GM23338 (cell line): ENCODE measurements at regions not wholly inside any gene's neighbourhood (a gene's known extent, or its start where the extent isn't known, plus 50 kb on each side); places are given as distances from the start of the nearest gene placed in this dataset.

Source experiments
- CREB1 ChIP-seq: fragments of 250-450 bp; sonication (Bioruptor Pico); IDR thresholded peaks from 2 replicates; pipeline ENCODE4 v1.5.0; 2020; ENCODE audit warnings: low read depth, mild to moderate bottlenecking, moderate library complexity
- CTCF ChIP-seq, 2 experiments: fragments of 200-600 bp in 1 of 2; sonication (generic) in 1 of 2; conservative IDR thresholded peaks; 2 replicates each; pipeline versions ENCODE4 v1.5.1 to v1.6.1; 2016 to 2017; ENCODE audit warnings: antibody characterized with exemption in 2 of 2, low read depth in 2 of 2, mild to moderate bottlenecking in 2 of 2, moderate library complexity in 1 of 2
- EZH2 ChIP-seq: fragments of 200-600 bp; sonication (generic); IDR thresholded peaks from one replicate; pipeline ENCODE4 v1.8.0; 2017; ENCODE audit warnings: antibody characterized with exemption, mild to moderate bottlenecking, low read depth; ENCODE audit not compliant: unreplicated experiment
- EZH2phosphoT487 ChIP-seq: fragments of 200-600 bp; sonication (generic); IDR thresholded peaks from one replicate; pipeline ENCODE4 v1.8.1; 2018; ENCODE audit warnings: antibody characterized with exemption; ENCODE audit not compliant: unreplicated experiment
- POLR2AphosphoS5 ChIP-seq: IDR thresholded peaks from 2 replicates; pipeline ENCODE4 v1.6.1; 2016; ENCODE audit warnings: antibody characterized with exemption, low read depth
- REST ChIP-seq: IDR thresholded peaks from one replicate; pipeline ENCODE4 v1.6.1; 2018; ENCODE audit warnings: antibody characterized with exemption; ENCODE audit not compliant: unreplicated experiment
- ZNF114 ChIP-seq: fragments of 250-450 bp; sonication (Bioruptor Pico); IDR thresholded peaks from 2 replicates; pipeline ENCODE4 v1.5.0; 2020; ENCODE audit warnings: mild to moderate bottlenecking, moderate library complexity
- ZNF462 ChIP-seq: fragments of 250-450 bp; sonication (Bioruptor Pico); IDR thresholded peaks from 2 replicates; pipeline ENCODE4 v1.5.0; 2020; ENCODE audit warnings: mild to moderate bottlenecking, moderate library complexity

- no peak for TF ChIP-seq EZH2
- TF ChIP-seq CTCF (conservative IDR thresholded peaks at IDR 0.05; ENCODE audit: low read depth in 2 of 2): no peak; a peak in 3 of 4 replicates
- TF ChIP-seq EZH2phosphoT487: no peak
- TF ChIP-seq POLR2AphosphoS5: no peak
- TF ChIP-seq CREB1 (CRISPR knock-in tag): no peak
- TF ChIP-seq REST: no peak
- TF ChIP-seq ZNF114 (CRISPR knock-in tag): no peak
- TF ChIP-seq ZNF462 (CRISPR knock-in tag): no peak
These were observed 198.2 kb downstream of the CD8B2 start for GRCh38 chr2:106685180-106685897.
